ENCODE measurements at regions not wholly inside any gene's neighbourhood (a gene's known extent, or its start where the extent isn't known, plus 50 kb on each side); places are given as distances from the start of the nearest gene placed in this dataset.

- no peak for DNase-seq
Measured at GRCh38 chr3:124413989-124414598, 316.2 kb upstream of the UMPS start.

- DNase-seq: no peak
Measured at GRCh38 chr3:124415446-124415960, 314.7 kb upstream of the UMPS start.

GRCh38 chr3:124419303-124419702 is 310.9 kb upstream of the UMPS start:
- DNase-seq: no peak

GRCh38 chr3:124420392-124420791 is 309.9 kb upstream of the UMPS start:
- no peak for DNase-seq

- no peak for DNase-seq
Measured at GRCh38 chr3:124422805-124423204, 307.4 kb upstream of the UMPS start.

GRCh38 chr3:124424396-124424795 is 305.9 kb upstream of the UMPS start:
- no peak for DNase-seq

GRCh38 chr3:124425972-124426371 is 304.3 kb upstream of the UMPS start:
- DNase-seq: no peak

GRCh38 chr3:124428372-124429128 is 301.7 kb upstream of the UMPS start:
- DNase-seq: no peak

- DNase-seq: peak in 2 of 3 donors; percentile 3 to 28
Measured at GRCh38 chr3:124429129-124429815, 301.0 kb upstream of the UMPS start.

GRCh38 chr3:124431331-124431994 is 298.8 kb upstream of the UMPS start:
- DNase-seq: no peak

- no peak for DNase-seq
Measured at GRCh38 chr3:124434176-124434575, 296.1 kb upstream of the UMPS start.

GRCh38 chr3:124435467-124435866 is 294.8 kb upstream of the UMPS start:
- no peak for DNase-seq

- no peak for DNase-seq
Measured at GRCh38 chr3:124438813-124439212, 291.4 kb upstream of the UMPS start.

- no peak for DNase-seq
Measured at GRCh38 chr3:124439603-124440002, 290.6 kb upstream of the UMPS start.

GRCh38 chr3:124441766-124442165 is 288.5 kb upstream of the UMPS start:
- DNase-seq: no peak

GRCh38 chr3:124442463-124442862 is 287.8 kb upstream of the UMPS start:
- no peak for DNase-seq

GRCh38 chr3:124443446-124443845 is 286.8 kb upstream of the UMPS start:
- DNase-seq: no peak

GRCh38 chr3:124444075-124444474 is 286.2 kb upstream of the UMPS start:
- DNase-seq: no peak

GRCh38 chr3:124444896-124445295 is 285.4 kb upstream of the UMPS start:
- no peak for DNase-seq

- no peak for DNase-seq
Measured at GRCh38 chr3:124447845-124448244, 282.4 kb upstream of the UMPS start.

- no peak for DNase-seq
Measured at GRCh38 chr3:124448954-124449353, 281.3 kb upstream of the UMPS start.

- DNase-seq: no peak
Measured at GRCh38 chr3:124450366-124450765, 279.9 kb upstream of the UMPS start.

- DNase-seq: peak; percentile 57 to 67 (median 61)
Measured at GRCh38 chr3:124451630-124452317, 278.5 kb upstream of the UMPS start.

Data from suppressor macrophage treated with lipopolysaccharide for 1 hour (primary cell).